ENCODE measurements at regions not wholly inside any gene's neighbourhood (a gene's known extent, or its start where the extent isn't known, plus 50 kb on each side); places are given as distances from the start of the nearest gene placed in this dataset.
"Not testable (repeated sequence)": the region's sequence is repeated elsewhere in the genome, so short reads cannot be mapped to it uniquely, and the experiment has no call there.

- DNase-seq (ENCODE audit: low read depth, low spot score), result no peak
- in situ Hi-C loops (cut with HindIII; ENCODE audit: low pct_unique_long_range_greater_than_20kb, low sequenced_read_pairs), result no loop called here
Measured at GRCh38 chr5:96522635-96523355, 89.7 kb upstream of the PCSK1 start.

GRCh38 chr5:96527768-96528661 is 95.0 kb upstream of the PCSK1 start:
- no peak for DNase-seq (ENCODE audit: low read depth, low spot score)
- in situ Hi-C loops (cut with HindIII; ENCODE audit: low pct_unique_long_range_greater_than_20kb, low sequenced_read_pairs), result no loop called here

- peak; percentile 14 for DNase-seq (ENCODE audit: low read depth, low spot score)
- in situ Hi-C loops (cut with HindIII; ENCODE audit: low pct_unique_long_range_greater_than_20kb, low sequenced_read_pairs), result no loop called here
Measured at GRCh38 chr5:96528826-96529474, 95.9 kb upstream of the PCSK1 start.

GRCh38 chr5:96529559-96529958 is 96.5 kb upstream of the PCSK1 start:
- in situ Hi-C loops (cut with HindIII; ENCODE audit: low pct_unique_long_range_greater_than_20kb, low sequenced_read_pairs), result no loop called here
- DNase-seq (ENCODE audit: low read depth, low spot score), result peak; percentile 12

- in situ Hi-C loops (cut with HindIII; ENCODE audit: low pct_unique_long_range_greater_than_20kb, low sequenced_read_pairs), result no loop called here
- no peak for DNase-seq (ENCODE audit: low read depth, low spot score)
Measured at GRCh38 chr5:96530901-96531300, 97.9 kb upstream of the PCSK1 start.

GRCh38 chr5:96533371-96533770 is 100.3 kb upstream of the PCSK1 start:
- no peak for DNase-seq (ENCODE audit: low read depth, low spot score)
- in situ Hi-C loops (cut with HindIII; ENCODE audit: low pct_unique_long_range_greater_than_20kb, low sequenced_read_pairs), result no loop called here

- in situ Hi-C loops (cut with HindIII; ENCODE audit: low pct_unique_long_range_greater_than_20kb, low sequenced_read_pairs), result no loop called here
- no peak for DNase-seq (ENCODE audit: low read depth, low spot score)
Measured at GRCh38 chr5:96537386-96537785, 104.3 kb upstream of the PCSK1 start.

GRCh38 chr5:96538808-96539250 is 105.8 kb upstream of the PCSK1 start:
- in situ Hi-C loops (cut with HindIII; ENCODE audit: low pct_unique_long_range_greater_than_20kb, low sequenced_read_pairs), result no loop called here
- DNase-seq (ENCODE audit: low read depth, low spot score), result no peak

GRCh38 chr5:96546120-96546519 is 113.1 kb upstream of the PCSK1 start:
- in situ Hi-C loops (cut with HindIII; ENCODE audit: low pct_unique_long_range_greater_than_20kb, low sequenced_read_pairs), result no loop called here
- DNase-seq (ENCODE audit: low read depth, low spot score), result no peak

GRCh38 chr5:96547486-96547885 is 114.4 kb upstream of the PCSK1 start:
- in situ Hi-C loops (cut with HindIII; ENCODE audit: low pct_unique_long_range_greater_than_20kb, low sequenced_read_pairs), result no loop called here
- DNase-seq (ENCODE audit: low read depth, low spot score), result no peak

- no peak for DNase-seq (ENCODE audit: low read depth, low spot score)
- in situ Hi-C loops (cut with HindIII; ENCODE audit: low pct_unique_long_range_greater_than_20kb, low sequenced_read_pairs), result no loop called here
Measured at GRCh38 chr5:96548905-96549304, 113.3 kb upstream of the CAST start.

- in situ Hi-C loops (cut with HindIII; ENCODE audit: low pct_unique_long_range_greater_than_20kb, low sequenced_read_pairs); DNase-seq (ENCODE audit: low read depth, low spot score): not testable (repeated sequence)
Measured at GRCh38 chr5:96560857-96561256, 101.3 kb upstream of the CAST start.

- in situ Hi-C loops (cut with HindIII; ENCODE audit: low pct_unique_long_range_greater_than_20kb, low sequenced_read_pairs), result no loop called here
- no peak for DNase-seq (ENCODE audit: low read depth, low spot score)
Measured at GRCh38 chr5:96562614-96563013, 99.6 kb upstream of the CAST start.

GRCh38 chr5:96563816-96564215 is 98.4 kb upstream of the CAST start:
- DNase-seq (ENCODE audit: low read depth, low spot score), result peak; percentile 16

GRCh38 chr5:96565582-96566265 is 96.5 kb upstream of the CAST start:
- in situ Hi-C loops (cut with HindIII; ENCODE audit: low pct_unique_long_range_greater_than_20kb, low sequenced_read_pairs), result no loop called here
- DNase-seq (ENCODE audit: low read depth, low spot score), result peak; percentile 7

More at GRCh38 chr5:96563816-96564215, 98.4 kb upstream of the CAST start:
- in situ Hi-C loops (cut with HindIII; ENCODE audit: low pct_unique_long_range_greater_than_20kb, low sequenced_read_pairs), result no loop called here

- DNase-seq (ENCODE audit: low read depth, low spot score), result no peak
- in situ Hi-C loops (cut with HindIII; ENCODE audit: low pct_unique_long_range_greater_than_20kb, low sequenced_read_pairs), result no loop called here
Measured at GRCh38 chr5:96566833-96567587, 95.2 kb upstream of the CAST start.

- in situ Hi-C loops (cut with HindIII; ENCODE audit: low pct_unique_long_range_greater_than_20kb, low sequenced_read_pairs), result no loop called here
- DNase-seq (ENCODE audit: low read depth, low spot score), result no peak
Measured at GRCh38 chr5:96569332-96569731, 92.8 kb upstream of the CAST start.
